AG08395 (cell line): ENCODE measurements at regions not wholly inside any gene's neighbourhood (a gene's known extent, or its start where the extent isn't known, plus 50 kb on each side); places are given as distances from the start of the nearest gene placed in this dataset.

ENCODE experiments used
- DNase-seq: peaks from one replicate; pipeline ENCODE4 v3.0.0; 2012; ENCODE audit warnings: mixed read lengths, low spot score

DNA sequence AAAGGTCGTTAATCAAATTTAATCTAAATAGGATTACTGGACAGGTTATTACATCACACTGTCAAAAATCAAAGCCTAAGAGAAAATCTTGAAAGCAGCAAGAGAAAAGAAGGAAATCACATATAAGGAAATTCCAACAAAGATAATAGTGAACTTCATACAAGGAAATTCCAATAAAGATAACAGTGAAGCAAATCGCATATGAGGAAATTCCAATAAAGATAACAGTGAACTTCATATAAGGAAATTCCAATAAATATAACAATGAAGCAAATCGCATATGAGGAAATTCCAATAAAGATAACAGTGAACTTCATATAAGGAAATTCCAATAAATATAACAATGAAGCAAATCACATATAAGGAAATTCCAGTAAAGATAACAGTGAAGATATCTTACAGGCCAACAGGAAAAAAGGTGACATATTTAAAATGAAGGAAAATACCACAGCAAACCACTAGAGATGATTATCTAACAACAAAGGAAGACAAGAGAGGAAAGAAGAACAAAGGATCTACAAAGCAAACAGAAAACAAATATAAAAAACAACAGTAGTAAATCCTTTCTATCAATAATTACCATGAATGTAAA lies 787.7 kb downstream of the CCDC85A start:
- DNase-seq, result no peak

GRCh38 chr2:56981554-56981953 lies 797.8 kb downstream of the CCDC85A start:
- peak; percentile 38 for DNase-seq

DNA sequence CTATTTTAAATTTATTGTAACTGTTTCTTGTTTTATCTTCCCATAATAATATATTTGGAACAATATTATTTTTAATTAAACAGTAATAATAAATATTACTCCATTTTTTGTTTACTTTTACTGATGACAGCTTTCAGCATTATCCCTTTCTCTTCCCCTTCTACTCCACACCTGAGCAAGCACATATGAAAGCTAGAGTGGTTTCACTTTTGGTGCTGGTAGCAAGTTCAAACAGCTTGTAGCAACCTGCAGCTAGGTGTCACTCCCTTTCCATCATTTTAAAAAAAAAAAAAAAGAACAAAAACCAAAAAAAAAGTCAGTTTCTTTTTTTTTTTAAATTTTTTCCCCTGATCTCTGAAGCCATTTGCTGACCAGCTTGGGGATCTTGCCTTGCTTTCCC lies 801.8 kb downstream of the CCDC85A start:
- DNase-seq, result no peak

- DNase-seq, result no peak
Measured at GRCh38 chr2:57022496-57022895, 838.7 kb downstream of the CCDC85A start.

DNA sequence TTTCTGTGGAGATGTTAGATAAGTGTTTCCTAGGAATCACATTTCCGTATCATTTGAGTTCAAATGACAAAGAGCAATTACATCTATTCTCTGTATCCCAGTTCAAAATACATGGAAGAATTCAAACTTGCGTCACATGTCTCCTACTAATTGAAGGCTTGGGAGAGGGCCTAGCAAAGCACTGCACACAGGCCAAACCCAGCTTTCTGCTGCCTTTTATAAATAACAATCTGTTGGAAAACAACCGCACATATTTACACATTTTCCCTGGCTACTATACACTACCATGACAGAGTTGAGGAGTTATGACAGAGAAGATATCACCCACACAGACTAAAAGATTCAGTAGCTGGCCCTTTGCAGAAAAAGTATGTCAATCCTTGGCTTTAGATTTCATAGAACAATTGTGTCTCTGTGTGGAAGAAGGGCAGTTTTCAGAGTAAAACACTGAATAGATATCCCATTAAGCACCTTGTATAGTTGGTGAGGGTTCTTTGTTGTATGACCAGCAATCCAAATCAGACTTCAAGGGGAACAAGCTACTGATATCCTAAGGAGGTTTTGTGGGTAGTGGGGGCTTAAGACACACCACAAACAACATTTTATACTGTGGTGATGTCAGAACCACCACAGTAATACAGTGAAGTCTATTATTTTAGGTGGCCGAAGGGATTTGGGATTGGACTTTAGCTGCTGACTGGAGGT lies 861.3 kb downstream of the CCDC85A start:
- no peak for DNase-seq

DNA sequence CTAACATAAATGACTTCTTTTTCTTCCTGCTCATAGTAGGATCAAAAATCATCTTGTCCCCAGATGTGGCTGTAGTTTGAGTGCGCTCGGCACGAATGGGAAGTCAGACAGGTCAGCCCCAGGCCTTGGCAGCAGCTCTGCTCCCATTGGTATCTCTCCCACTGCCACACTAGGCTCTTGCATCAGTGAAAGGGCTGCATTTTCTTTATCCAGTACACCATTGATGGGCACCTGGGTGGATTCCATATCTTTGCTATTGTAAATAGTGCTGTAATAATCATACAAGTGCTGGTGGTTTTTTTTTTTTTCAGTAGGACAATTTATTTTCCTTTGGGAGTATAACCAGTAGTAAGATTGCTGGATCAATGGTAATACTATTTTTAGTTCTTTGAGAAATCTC lies 865.5 kb downstream of the CCDC85A start:
- no peak for DNase-seq

DNA sequence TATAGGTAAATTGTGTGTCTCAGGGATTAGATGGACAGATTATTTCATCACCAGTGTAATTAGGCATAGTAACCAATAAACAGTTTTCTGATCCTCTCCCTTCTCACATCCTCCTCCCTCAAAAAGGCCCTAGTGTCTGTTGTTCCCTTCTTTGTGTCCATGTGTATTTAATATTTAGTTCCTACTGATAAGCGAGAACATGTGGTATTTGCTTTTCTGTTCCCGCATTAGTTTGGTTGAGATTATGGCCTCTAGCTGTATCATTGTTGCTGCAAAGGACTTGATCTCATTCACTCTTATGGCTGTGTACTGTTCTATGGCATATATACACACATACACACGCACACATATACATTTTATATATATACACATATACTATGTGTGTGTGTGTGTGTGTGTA lies 866.2 kb downstream of the CCDC85A start:
- DNase-seq, result no peak

DNA sequence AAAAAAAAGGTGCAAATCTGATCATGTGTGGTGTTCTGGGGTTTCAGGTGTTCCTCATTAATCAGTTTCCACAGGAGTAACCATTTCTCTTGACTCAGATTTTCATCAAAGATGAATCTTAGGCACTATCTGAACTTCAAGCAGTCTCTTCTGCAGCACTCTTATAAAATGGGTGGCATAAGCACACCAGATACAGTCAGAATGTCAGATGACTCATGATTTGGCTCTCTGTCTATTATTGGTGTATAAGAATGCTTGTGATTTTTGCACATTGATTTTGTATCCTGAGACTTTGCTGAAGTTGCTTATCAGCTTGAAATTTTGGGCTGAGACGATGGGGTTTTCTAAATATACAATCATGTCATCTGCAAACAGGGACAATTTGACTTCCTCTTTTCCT lies 882.5 kb downstream of the CCDC85A start:
- peak; percentile 23 for DNase-seq

- DNase-seq, result no peak
Measured at GRCh38 chr2:57075226-57075625, 891.4 kb downstream of the CCDC85A start.

DNA sequence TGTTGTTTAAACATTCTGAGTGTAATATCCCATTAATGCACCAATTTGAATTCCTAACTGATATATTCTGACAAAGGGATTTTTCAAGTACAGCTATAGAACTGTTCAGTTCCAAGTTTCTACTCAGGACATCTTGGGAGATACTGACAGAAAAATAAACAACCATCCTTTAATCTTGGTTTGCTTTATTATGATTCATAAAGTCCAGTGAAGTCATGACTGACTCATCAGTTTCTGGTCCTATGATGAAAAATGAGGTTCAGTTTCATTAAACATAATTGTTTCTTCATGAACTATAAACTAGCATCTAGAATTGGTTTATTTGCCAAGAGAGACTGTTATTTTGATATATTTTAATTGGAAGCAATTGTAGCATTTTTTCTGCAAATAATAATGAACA lies 896.2 kb downstream of the CCDC85A start:
- no peak for DNase-seq

GRCh38 chr2:57084697-57085281 lies 901.0 kb downstream of the CCDC85A start:
- DNase-seq, result no peak

- DNase-seq, result no peak
Measured at GRCh38 chr2:57093020-57093419, 909.2 kb downstream of the CCDC85A start.

DNA sequence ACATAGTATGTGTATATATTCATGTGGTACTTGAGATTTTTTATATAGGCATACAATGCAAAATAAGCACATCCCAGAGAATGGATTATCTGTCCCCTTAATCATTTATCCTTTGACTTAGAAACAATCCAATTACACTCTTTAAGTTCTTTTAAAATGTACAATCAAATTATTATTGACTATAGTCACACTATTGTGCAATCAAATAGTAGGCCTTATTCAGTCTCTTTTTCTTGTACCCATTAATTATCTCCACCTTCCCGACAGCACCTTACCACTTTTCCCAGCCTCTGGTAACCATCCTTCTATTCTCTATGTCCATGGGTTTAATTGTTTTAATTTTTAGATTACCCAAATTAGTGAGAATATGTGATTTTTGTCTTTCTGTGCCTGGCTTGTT lies 914.1 kb downstream of the CCDC85A start:
- DNase-seq, result no peak

- DNase-seq, result no peak
Measured at GRCh38 chr2:57100436-57100835, 916.6 kb downstream of the CCDC85A start.

- DNase-seq, result no peak
Measured at GRCh38 chr2:57105694-57106093, 921.9 kb downstream of the CCDC85A start.

- no peak for DNase-seq
Measured at GRCh38 chr2:57107353-57107752, 923.6 kb downstream of the CCDC85A start.

DNA sequence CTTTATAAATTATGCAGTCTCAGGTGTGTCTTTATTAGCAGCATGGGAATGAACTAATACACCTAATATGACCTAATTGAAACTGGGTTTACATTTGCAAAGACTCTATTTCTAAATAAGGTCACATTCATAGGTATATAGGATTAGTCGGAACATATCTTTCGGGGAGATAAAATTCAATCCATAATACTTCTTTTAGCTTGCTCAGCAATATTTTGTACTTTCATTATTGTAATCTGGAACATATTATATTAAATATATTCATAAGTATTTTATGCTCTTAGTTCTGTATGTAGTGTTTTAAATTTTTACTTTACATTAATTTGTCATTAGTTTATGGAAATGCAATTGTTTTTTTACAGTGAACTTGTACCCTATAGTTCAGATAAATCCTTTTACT lies 927.7 kb downstream of the CCDC85A start:
- DNase-seq, result no peak

GRCh38 chr2:57119141-57119540 lies 927.5 kb upstream of the VRK2 start:
- DNase-seq, result no peak

DNA sequence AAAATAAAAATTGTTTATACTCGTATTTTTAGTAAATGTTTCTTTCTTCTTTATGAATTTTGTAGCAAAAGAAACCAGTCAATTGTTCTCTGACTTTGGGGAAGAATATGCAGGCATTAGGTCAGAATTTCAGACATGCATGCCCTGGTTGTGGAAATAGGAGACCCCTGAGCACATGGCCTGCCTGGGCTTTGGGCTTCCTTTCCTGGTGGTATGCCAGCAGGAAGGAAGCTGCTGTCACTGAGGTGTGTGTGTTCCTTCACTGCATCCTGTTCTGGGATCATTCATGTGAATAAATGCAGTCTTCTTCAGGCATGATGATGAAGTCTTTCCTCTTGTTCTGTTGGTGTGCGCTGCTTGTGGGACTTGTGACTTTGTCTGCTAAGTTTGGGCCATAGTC lies 920.2 kb upstream of the VRK2 start:
- no peak for DNase-seq

- DNase-seq, result no peak
Measured at GRCh38 chr2:57139179-57139578, 907.4 kb upstream of the VRK2 start.

DNA sequence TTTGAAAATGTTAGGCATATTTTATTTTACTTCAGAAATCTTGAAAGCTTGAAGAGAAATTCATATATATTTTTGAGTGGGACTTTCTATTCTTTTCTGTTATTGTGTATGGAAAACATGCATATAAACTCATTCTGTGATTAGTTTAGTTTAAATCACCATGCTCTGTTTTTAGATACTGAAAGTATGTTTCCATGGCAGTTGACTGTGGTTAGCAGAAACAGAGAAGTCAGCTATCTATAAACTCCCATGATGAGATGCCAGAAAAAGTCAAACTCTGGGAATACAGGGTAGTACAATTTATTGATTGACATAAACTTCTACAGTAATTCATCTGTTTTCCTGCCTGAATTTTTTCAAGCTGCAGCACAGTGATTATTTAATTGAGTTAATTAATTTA lies 905.3 kb upstream of the VRK2 start:
- DNase-seq, result no peak

GRCh38 chr2:57146951-57147350 lies 899.7 kb upstream of the VRK2 start:
- no peak for DNase-seq

DNA sequence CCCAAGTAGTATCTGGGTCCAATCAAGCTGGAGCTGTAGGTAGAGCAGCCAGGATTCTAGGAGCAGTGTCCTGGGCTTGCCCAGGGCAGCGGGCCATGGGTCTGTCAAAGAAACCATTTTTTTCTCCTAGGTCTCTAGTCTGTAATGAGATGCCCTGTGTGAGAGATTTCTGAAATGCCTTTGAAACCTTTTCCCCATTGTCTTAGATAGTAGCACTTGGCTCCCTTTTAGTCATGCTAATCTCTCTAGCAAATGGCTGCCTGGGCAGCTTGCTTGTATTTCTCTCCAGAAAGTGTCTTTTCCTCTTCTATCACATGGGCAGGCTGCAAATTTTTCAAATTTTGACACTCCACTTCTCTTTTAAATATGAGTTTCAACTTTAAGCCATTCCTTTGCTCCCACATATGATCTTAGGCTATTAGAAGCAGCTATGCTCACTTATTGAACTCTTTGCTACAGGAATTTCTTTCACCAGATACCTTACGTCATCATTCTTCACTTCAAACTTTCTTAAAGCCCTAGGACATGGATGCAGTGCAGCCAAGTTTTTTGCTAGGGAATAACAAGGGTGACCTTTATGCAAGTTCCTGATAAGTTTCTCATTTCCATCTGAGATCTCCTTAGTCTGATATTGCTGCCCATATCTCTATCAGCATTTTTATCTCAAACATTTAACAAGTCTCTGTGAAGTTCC lies 890.2 kb upstream of the VRK2 start:
- DNase-seq, result no peak
